H9 (cell line): ENCODE measurements at regions not wholly inside any gene's neighbourhood (a gene's known extent, or its start where the extent isn't known, plus 50 kb on each side); places are given as distances from the start of the nearest gene placed in this dataset.

Experiments
- DNase-seq: peaks from one replicate; pipeline ENCODE4 v3.0.0-alpha.2; 2017
- H2AFZ ChIP-seq: one replicate; pipeline ENCODE4 v1.6.1; 2013; ENCODE audit warnings: mild to moderate bottlenecking, low read length, control low read depth, moderate library complexity
- H2AK5ac ChIP-seq: 2 replicates; pipeline ENCODE4 v1.6.1; 2013; ENCODE audit warnings: low read length, control low read depth, mixed read lengths; ENCODE audit not compliant: insufficient read length
- H2BK120ac ChIP-seq: one replicate; pipeline ENCODE4 v1.6.1; 2013; ENCODE audit warnings: low read depth, mild to moderate bottlenecking, low read length, control low read depth, inconsistent platforms; ENCODE audit not compliant: poor library complexity, severe bottlenecking
- H2BK12ac ChIP-seq: 2 replicates; pipeline ENCODE4 v1.6.1; 2013; ENCODE audit warnings: low read length, control low read depth, mixed read lengths, low read depth; ENCODE audit not compliant: insufficient read length
- H2BK15ac ChIP-seq: 2 replicates; pipeline ENCODE4 v1.6.1; 2013; ENCODE audit warnings: low read depth, low read length, control low read depth
- H2BK20ac ChIP-seq: one replicate; pipeline ENCODE4 v1.6.1; 2013; ENCODE audit warnings: low read depth, mild to moderate bottlenecking, low read length, control low read depth, inconsistent platforms; ENCODE audit not compliant: poor library complexity, severe bottlenecking
- H2BK5ac ChIP-seq: 2 replicates; pipeline ENCODE4 v1.6.1; 2013; ENCODE audit warnings: low read length, control low read depth, mixed read lengths; ENCODE audit not compliant: insufficient read length
- H3K14ac ChIP-seq: 2 replicates; pipeline ENCODE4 v1.6.1; 2013; ENCODE audit warnings: low read length, control low read depth; ENCODE audit not compliant: insufficient read depth
- H3K18ac ChIP-seq: 2 replicates; pipeline ENCODE4 v1.6.1; 2013; ENCODE audit warnings: low read depth, mild to moderate bottlenecking, mixed read lengths, low read length, control low read depth; ENCODE audit not compliant: insufficient read length
- H3K23ac ChIP-seq: 2 replicates; pipeline ENCODE4 v1.6.1; 2013; ENCODE audit warnings: low read length, control low read depth, mixed read lengths, low read depth; ENCODE audit not compliant: insufficient read length
- H3K23me2 ChIP-seq: 2 replicates; pipeline ENCODE4 v1.6.1; 2013; ENCODE audit warnings: low read depth, mild to moderate bottlenecking, mixed read lengths, low read length, control low read depth; ENCODE audit not compliant: insufficient read length, poor library complexity, severe bottlenecking
- H3K27ac ChIP-seq: 2 replicates; pipeline ENCODE4 v1.5.1; 2013; ENCODE audit warnings: low read length, control low read depth, mixed read lengths, low read depth; ENCODE audit not compliant: insufficient read length
- H3K27me3 ChIP-seq: 2 replicates; pipeline ENCODE4 v1.6.1; 2013; ENCODE audit warnings: low read length, control low read depth, inconsistent platforms; ENCODE audit not compliant: insufficient read depth
- H3K4ac ChIP-seq: 2 replicates; pipeline ENCODE4 v1.6.1; 2013; ENCODE audit warnings: low read depth, mild to moderate bottlenecking, control low read depth, inconsistent platforms, low read length, moderate library complexity
- H3K4me1 ChIP-seq: 2 replicates; pipeline ENCODE4 v1.6.1; 2013; ENCODE audit warnings: low read length, control low read depth, inconsistent platforms; ENCODE audit not compliant: insufficient read depth
- H3K4me2 ChIP-seq: 2 replicates; pipeline ENCODE4 v1.6.1; 2013; ENCODE audit warnings: low read length, control low read depth, mixed read lengths; ENCODE audit not compliant: insufficient read length, insufficient read depth
- H3K56ac ChIP-seq: 2 replicates; pipeline ENCODE4 v1.6.1; 2013; ENCODE audit warnings: low read depth, mild to moderate bottlenecking, mixed read lengths, low read length, control low read depth; ENCODE audit not compliant: insufficient read length
- H3K79me1 ChIP-seq: 2 replicates; pipeline ENCODE4 v1.6.1; 2013; ENCODE audit warnings: low read depth, mild to moderate bottlenecking, moderate library complexity, low read length, control low read depth, inconsistent platforms; ENCODE audit not compliant: insufficient read depth, poor library complexity, severe bottlenecking
- H3K79me2 ChIP-seq: 2 replicates; pipeline ENCODE4 v1.6.1; 2013; ENCODE audit warnings: low read length, control low read depth, inconsistent platforms; ENCODE audit not compliant: insufficient read depth
- H3K9ac ChIP-seq: 2 replicates; pipeline ENCODE4 v1.6.1; 2013; ENCODE audit warnings: low read length, control low read depth, mixed read lengths; ENCODE audit not compliant: insufficient read length; ENCODE audit errors: extremely low read depth
- H3K9me3 ChIP-seq: one replicate; pipeline ENCODE4 v1.6.1; 2013; ENCODE audit warnings: low read depth, low read length, inconsistent platforms; ENCODE audit not compliant: control insufficient read depth
- H3T11ph ChIP-seq: one replicate; pipeline ENCODE4 v1.6.1; 2013; ENCODE audit warnings: mild to moderate bottlenecking, low read length, control low read depth, inconsistent platforms
- H4K20me1 ChIP-seq: one replicate; pipeline ENCODE4 v1.6.1; 2013; ENCODE audit not compliant: control insufficient read depth, insufficient read length, insufficient read depth
- H4K5ac ChIP-seq: 2 replicates; pipeline ENCODE4 v1.6.1; 2013; ENCODE audit warnings: low read depth, mild to moderate bottlenecking, mixed read lengths, low read length, control low read depth; ENCODE audit not compliant: insufficient read length
- H4K8ac ChIP-seq: replicated peaks from 2 replicates; pipeline ENCODE4 v1.6.1; 2013; ENCODE audit warnings: low read length, control low read depth, mixed read lengths, low read depth; ENCODE audit not compliant: insufficient read length
- H4K91ac ChIP-seq: 2 replicates; pipeline ENCODE4 v1.6.1; 2013; ENCODE audit warnings: low read depth, mild to moderate bottlenecking, moderate library complexity, mixed read lengths, low read length, control low read depth; ENCODE audit not compliant: insufficient read length
- H3K27ac Mint-ChIP-seq, 3 experiments: 2 replicates in 2 of 3; 3 replicates in 1 of 3; pipeline ENCODE4 v1.8.0; 2020 to 2021; ENCODE audit warnings: mixed read lengths in 3 of 3, mild to moderate bottlenecking in 1 of 3, moderate library complexity in 1 of 3
- H3K27me3 Mint-ChIP-seq: 2 replicates; pipeline ENCODE4 v1.8.0; 2021; ENCODE audit warnings: low read depth, mild to moderate bottlenecking, moderate library complexity, mixed read lengths
- H3K36me3 Mint-ChIP-seq, 3 experiments: 2 replicates in 2 of 3; 3 replicates in 1 of 3; pipeline ENCODE4 v1.8.0; 2020 to 2021; ENCODE audit warnings: low read depth in 3 of 3, mixed read lengths in 3 of 3; ENCODE audit not compliant: insufficient read depth in 1 of 3
- H3K4me1 Mint-ChIP-seq, 2 experiments: 2 replicates each; pipeline ENCODE4 v1.8.0; 2020; ENCODE audit warnings: mixed read lengths in 2 of 2
- H3K4me3 Mint-ChIP-seq, 2 experiments: 2 replicates in 1 of 2; 3 replicates in 1 of 2; pipeline ENCODE4 v1.8.0; 2020 to 2021; ENCODE audit warnings: mild to moderate bottlenecking in 2 of 2, mixed read lengths in 2 of 2, moderate library complexity in 1 of 2
- H3K9me3 Mint-ChIP-seq, 2 experiments: 2 replicates in 1 of 2; 3 replicates in 1 of 2; pipeline ENCODE4 v1.8.0; 2020; ENCODE audit warnings: mild to moderate bottlenecking in 2 of 2, mixed read lengths in 2 of 2, moderate library complexity in 1 of 2
- WGBS: extraction: QIAGEN DNeasy Blood & Tissue Kit; methylation state at CpG from one replicate; pipeline ENCODE4 v1.1.7; 2013; ENCODE audit warnings: missing lambda C conversion rate, low lambda C conversion rate, mixed read lengths; ENCODE audit not compliant: insufficient read length; ENCODE audit errors: extremely low coverage; 5-methylcytosine and 5-hydroxymethylcytosine counted together
- TF ChIP-seq, protein P1 (sequence below): fragments of 200-600 bp; sonication (generic); conservative IDR thresholded peaks from 3 replicates; pipeline ENCODE4 v1.8.0; 2021; ENCODE audit warnings: antibody characterized with exemption, mild to moderate bottlenecking

DNA sequence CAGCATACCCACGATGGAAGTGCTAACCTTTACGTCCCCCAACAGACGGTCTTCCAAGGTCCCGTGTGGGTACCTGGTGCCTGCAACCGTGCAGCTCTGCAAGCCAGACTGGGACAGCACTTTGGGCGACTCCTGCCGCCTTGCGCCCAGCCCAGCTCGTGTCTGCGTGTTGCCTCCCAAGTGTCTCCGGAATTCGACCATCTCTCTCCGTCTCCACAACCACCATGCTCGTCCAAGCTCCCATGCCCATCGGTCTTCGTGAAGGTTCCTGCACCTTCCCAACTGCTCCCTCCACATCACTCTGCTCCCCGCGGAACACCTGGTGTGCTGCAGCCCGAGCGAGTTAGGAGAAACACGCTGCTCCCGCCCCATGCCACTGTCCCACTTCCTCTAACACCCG, 173.2 kb upstream of the AFDN start:
- Histone ChIP-seq H3K27me3 (no peaks in the 10 kb centered on the region), H3K23ac (no peak overlapping the region), H3T11ph (no peak overlapping the region), H3K4ac (no peak overlapping the region), H2AFZ (no peak overlapping the region), H2AK5ac (no peak overlapping the region), H4K5ac (no peak overlapping the region), H4K8ac (no peak overlapping the region), H3K4me1 (no peaks in the 10 kb centered on the region), H4K91ac (no peak overlapping the region), H3K27ac (no peak overlapping the region), H3K9me3 (no peaks in the 10 kb centered on the region), H2BK12ac (no peak overlapping the region), H3K56ac (no peak overlapping the region), H3K79me1 (no peaks in the 10 kb centered on the region), H3K18ac (no peak overlapping the region), H4K20me1 (no peaks in the 10 kb centered on the region), H2BK15ac (no peak overlapping the region), H3K23me2 (no peaks in the 10 kb centered on the region), H2BK5ac (no peak overlapping the region), H3K9ac (no peak overlapping the region), H3K4me2 (no peak overlapping the region), H3K79me2 (no peaks in the 10 kb centered on the region), H3K14ac (no peak overlapping the region), H2BK20ac (no peak overlapping the region), H2BK120ac (no peak overlapping the region)
- no peak for DNase-seq
- WGBS, result no CpG with 5 or more reads among the region's 23 CpGs
- H3K27ac Mint-ChIP-seq, result no peak overlapping the region
- TF ChIP-seq, protein P1, sequence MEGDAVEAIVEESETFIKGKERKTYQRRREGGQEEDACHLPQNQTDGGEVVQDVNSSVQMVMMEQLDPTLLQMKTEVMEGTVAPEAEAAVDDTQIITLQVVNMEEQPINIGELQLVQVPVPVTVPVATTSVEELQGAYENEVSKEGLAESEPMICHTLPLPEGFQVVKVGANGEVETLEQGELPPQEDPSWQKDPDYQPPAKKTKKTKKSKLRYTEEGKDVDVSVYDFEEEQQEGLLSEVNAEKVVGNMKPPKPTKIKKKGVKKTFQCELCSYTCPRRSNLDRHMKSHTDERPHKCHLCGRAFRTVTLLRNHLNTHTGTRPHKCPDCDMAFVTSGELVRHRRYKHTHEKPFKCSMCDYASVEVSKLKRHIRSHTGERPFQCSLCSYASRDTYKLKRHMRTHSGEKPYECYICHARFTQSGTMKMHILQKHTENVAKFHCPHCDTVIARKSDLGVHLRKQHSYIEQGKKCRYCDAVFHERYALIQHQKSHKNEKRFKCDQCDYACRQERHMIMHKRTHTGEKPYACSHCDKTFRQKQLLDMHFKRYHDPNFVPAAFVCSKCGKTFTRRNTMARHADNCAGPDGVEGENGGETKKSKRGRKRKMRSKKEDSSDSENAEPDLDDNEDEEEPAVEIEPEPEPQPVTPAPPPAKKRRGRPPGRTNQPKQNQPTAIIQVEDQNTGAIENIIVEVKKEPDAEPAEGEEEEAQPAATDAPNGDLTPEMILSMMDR, result no peak
- H3K4me3 Mint-ChIP-seq, result no peak overlapping the region; a peak in 1 of 5 replicates
- peaks cover 0 to 3% of the 10 kb centered on the region in 2 experiments; a peak in 1 of 5 replicates for H3K9me3 Mint-ChIP-seq
- H3K36me3 Mint-ChIP-seq, result peaks cover 0 to 3% (median 0%) of the 10 kb centered on the region in 3 experiments; a peak in 2 of 7 replicates
- peaks cover 5% of the 10 kb centered on the region for H3K27me3 Mint-ChIP-seq
- H3K4me1 Mint-ChIP-seq, result peaks cover 0 to 5% of the 10 kb centered on the region in 2 experiments; a peak in 2 of 4 replicates
